GM21447 (cell line): ENCODE measurements at regions not wholly inside any gene's neighbourhood (a gene's known extent, or its start where the extent isn't known, plus 50 kb on each side); places are given as distances from the start of the nearest gene placed in this dataset.

Source experiments
- ATAC-seq: cut with Tn5 transposase; IDR thresholded peaks from one replicate; pipeline ENCODE4 v1.9.1; 2021; ENCODE audit not compliant: unreplicated experiment

- ATAC-seq, result no peak
Observed at GRCh38 chr2:65553504-65554074, 121.2 kb upstream of the SPRED2 start.

DNA sequence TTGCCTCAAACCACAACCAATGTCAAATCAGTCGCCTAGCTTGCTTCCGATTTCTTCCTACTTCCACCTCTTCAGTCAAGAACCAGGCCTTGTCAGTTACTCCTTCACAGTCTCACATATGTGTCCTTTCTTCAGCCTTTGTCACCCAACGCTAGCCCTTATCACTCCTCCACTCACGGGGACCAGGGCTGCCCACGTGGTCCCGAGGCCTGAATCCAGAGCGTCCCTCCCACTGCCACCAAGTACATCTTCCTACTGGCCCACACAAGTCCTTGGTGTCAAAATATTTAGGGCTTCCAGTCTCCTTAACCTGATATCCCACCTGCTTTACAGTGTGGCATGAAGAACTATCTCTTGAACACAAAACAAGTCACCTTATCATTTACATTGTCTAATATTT is 119.1 kb upstream of the SPRED2 start:
- ATAC-seq, result no peak

DNA sequence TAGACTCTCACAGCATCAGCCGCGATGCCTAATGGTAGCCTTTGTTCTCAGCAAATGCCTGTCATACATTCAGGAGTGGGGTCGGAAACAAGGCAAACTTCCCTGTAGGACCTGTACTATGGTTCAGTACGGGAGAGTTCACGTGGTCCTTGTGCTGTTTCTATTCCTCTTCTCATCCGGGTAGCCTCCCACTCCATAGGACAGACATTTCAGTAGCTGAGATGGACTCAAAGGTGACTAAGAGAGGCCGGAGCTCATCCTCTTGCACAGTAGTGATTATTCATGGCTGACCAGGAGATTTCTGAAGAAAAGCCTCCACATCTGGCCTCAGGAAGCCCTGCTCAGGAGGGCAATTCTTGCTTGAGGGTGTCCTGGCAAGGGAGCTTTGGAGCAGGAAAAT is 117.8 kb upstream of the SPRED2 start:
- ATAC-seq, result no peak

GRCh38 chr2:65549631-65550030 is 117.2 kb upstream of the SPRED2 start:
- ATAC-seq, result no peak

- no peak for ATAC-seq
Observed at GRCh38 chr2:65549257-65549627, 116.8 kb upstream of the SPRED2 start.

GRCh38 chr2:65548576-65549256 is 116.3 kb upstream of the SPRED2 start:
- ATAC-seq, result no peak

GRCh38 chr2:65548064-65548463 is 115.7 kb upstream of the SPRED2 start:
- no peak for ATAC-seq

GRCh38 chr2:65545837-65546805 is 113.7 kb upstream of the SPRED2 start:
- no peak for ATAC-seq

DNA sequence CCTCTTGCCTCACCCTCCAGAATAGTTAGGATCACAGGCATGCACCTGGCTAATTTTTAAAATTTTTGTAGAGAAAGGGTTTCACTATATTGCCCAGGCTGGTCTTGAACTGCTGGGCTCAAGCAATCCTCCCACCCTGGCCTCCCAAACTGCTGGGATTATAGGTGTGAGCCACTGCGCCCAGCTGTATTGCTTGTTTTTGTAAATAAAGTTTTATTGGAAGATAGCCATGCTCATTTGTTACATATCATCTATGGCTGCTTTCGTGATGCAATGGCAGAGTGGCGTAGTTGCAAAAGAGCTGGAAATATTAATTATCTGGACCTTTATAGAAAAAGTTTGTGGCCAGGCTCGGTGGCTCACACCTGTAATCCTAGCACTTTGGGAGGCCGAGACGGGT is 109.4 kb upstream of the SPRED2 start:
- no peak for ATAC-seq

GRCh38 chr2:65539633-65540032 is 107.2 kb upstream of the SPRED2 start:
- no peak for ATAC-seq

GRCh38 chr2:65537651-65538385 is 105.4 kb upstream of the SPRED2 start:
- ATAC-seq, result no peak

- peak; percentile 78 for ATAC-seq
Observed at GRCh38 chr2:65536596-65536995, 104.2 kb upstream of the SPRED2 start.

DNA sequence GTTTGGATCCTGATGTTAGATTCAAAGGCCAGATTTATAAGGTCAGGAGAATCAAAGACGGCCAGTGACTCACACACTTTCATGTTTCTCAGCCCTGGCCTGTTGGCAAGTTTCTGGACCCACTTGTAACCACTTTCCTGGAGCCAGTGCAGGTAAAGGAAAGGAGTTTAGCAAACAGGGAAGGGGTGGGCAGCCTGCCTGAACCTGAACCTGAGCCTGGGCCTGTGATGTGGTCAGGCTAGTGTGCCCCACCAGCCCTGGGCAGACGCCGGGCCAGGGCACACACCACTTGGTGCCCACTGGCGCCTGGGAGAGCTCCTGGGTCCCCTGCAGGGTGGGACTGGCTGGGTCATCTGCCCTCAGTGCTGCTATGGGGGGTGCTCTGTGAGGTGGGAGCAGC is 100.5 kb upstream of the SPRED2 start:
- ATAC-seq, result no peak

DNA sequence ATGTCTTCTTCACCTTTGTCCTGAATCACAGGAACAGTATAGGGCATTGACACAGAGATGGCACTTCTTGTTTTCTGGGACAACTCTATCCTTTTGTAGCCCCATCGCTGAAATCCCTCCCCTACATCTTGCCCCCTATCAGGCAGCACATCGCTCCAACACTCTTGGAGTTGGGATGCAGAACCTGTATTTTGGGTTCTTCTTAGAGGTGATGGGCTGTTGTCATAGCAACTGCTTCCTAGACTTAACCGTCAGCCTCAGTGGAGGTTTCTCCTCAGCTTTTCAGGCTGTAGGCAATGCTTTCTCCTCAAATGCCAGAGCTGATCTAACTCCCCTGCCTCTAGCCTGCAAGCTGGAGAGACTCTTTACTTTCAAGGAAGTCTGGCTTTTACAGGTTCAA is 99.9 kb upstream of the SPRED2 start:
- no peak for ATAC-seq

DNA sequence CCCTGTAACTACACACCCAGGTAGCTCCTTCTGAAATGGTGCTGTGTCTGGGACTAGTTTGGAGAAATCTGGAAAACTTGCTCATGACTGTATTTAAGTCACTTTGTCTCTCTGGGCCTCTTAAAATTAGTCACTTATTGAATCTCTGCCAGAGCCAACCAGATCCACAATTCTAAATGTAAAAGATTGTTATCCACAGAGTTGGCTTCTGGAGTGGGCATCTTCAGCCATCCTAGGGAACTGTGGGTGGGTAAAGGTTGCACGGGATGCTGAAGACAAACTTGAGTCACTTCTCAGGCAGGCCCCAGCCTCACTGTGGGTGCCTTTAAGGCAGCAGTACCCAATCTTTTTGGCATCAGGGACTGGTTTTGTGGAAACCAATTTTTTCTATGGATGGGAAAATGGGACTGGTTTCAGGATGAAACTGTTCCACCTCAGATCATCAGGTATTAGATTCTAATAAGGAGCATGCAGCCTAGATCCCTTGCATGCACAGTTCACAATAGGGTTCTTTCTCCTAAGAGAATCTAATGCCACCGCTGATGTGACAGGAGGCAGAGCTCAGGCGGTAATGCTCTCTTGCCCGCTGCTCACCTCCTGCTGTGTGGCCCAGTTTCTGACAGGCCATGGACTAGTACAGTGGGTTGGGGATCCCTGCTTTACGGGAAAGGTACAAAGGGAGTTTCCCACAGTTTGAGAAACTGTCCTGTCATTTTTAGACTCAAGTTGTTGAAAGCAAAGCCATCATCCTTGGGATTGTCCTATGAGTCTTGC is 98.3 kb upstream of the SPRED2 start:
- ATAC-seq, result no peak

DNA sequence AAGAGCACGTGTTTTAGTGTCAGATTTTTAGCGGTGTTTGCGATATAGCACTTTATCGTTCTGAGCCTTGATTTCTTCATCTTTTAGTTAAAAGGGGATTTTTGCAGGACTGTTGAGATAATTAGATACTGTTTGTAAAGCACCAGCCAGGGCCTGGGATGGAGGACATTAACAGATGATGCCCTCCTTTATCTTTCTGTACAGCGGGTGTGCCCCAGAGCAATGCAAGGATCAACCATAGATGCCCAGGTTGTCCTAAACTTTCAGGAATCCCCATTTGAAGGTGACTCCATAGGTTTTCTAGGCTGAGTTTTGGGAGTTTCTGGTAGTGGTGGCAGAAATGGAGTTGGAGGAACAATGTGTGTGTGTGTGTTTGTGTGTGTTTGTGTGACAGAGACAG is 97.0 kb upstream of the SPRED2 start:
- no peak for ATAC-seq

DNA sequence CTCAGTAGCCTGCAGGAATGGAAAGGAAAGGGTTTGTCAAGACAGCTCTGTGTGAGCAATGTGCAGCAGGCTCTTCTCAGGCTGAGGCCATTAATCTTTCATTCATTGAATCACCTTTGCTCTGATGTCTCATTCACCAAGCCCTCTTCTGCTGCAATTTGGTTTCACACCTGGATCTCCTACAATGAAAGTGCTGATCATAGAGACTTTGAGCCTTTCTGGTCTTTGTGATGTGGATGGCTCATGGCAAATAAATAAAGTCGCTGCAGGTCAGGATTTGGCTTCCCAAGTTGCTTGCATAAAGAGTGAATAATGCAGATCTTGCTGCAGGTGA is 95.8 kb upstream of the SPRED2 start:
- ATAC-seq, result no peak

- ATAC-seq, result no peak
Observed at GRCh38 chr2:65527451-65528240, 95.2 kb upstream of the SPRED2 start.

GRCh38 chr2:65525616-65526231 is 93.3 kb upstream of the SPRED2 start:
- no peak for ATAC-seq
